ENCODE measurements at regions not wholly inside any gene's neighbourhood (a gene's known extent, or its start where the extent isn't known, plus 50 kb on each side); places are given as distances from the start of the nearest gene placed in this dataset.
"Not testable (repeated sequence)": the region's sequence is repeated elsewhere in the genome, so short reads cannot be mapped to it uniquely, and the experiment has no call there.

DNA sequence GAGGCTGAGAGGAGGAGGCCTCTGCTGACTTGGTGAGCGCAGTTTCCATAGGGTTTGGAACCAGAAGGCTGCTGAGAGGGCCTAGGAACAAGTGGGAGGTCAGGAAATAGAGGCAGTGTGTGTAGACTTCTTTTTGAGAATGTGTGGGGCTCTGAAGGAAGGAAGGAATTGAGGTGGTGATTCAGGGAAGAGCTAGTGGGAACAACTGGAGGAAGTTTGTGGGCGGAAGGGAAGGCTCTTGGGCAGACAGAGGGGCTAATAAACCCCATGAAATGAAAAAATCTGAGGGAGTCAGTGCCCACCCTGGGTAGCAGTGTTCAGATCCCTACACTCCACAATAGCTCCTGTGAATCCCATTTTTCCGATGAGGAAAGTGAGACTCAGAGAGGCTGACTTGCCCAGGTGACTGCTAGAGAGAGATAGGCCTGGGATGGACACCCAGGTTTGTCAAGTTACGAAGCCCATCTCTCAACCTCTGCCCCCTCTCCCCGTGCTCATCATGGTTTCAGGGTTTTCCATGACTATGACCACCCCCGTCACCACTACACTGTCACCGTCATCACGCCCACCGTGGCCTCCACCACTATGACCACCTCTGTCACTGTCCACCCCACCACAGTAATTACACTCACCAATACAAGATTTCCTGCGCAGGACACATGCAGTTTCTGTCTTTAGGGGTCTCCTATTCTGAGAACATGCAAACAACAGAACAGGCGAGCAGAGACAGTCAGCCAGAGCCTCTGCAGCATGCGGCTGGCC lies 106.4 kb downstream of the MRPL14 start:
- Histone ChIP-seq H3K27ac (ENCODE audit: low read length) (no peak overlapping the region), H3K9me3 (ENCODE audit: control insufficient read depth in 1 of 2, low read length in 2 of 2) (no peaks in the 10 kb centered on the region), H3K27me3 (ENCODE audit: low read depth, low read length) (no peaks in the 10 kb centered on the region), H3K36me3 (ENCODE audit: control insufficient read depth in 1 of 2, insufficient read depth in 2 of 2, low read length in 2 of 2) (no peaks in the 10 kb centered on the region), H3K4me1 (ENCODE audit: control insufficient read depth in 1 of 2, insufficient read depth in 2 of 2, low read length in 2 of 2) (no peaks in the 10 kb centered on the region), H3K4me3 (ENCODE audit: low read depth in 1 of 2, low read length in 2 of 2) (no peak overlapping the region)

GRCh38 chr6:44020148-44020547 lies 107.1 kb downstream of the MRPL14 start:
- Histone ChIP-seq H3K27me3 (ENCODE audit: low read depth, low read length) (no peaks in the 10 kb centered on the region), H3K36me3 (ENCODE audit: control insufficient read depth in 1 of 2, insufficient read depth in 2 of 2, low read length in 2 of 2) (no peaks in the 10 kb centered on the region), H3K27ac (ENCODE audit: low read length) (no peak overlapping the region), H3K4me3 (ENCODE audit: low read depth in 1 of 2, low read length in 2 of 2) (no peak overlapping the region), H3K4me1 (ENCODE audit: control insufficient read depth in 1 of 2, insufficient read depth in 2 of 2, low read length in 2 of 2) (no peaks in the 10 kb centered on the region), H3K9me3 (ENCODE audit: control insufficient read depth in 1 of 2, low read length in 2 of 2) (no peaks in the 10 kb centered on the region)

- not testable (repeated sequence) for H3K27me3 ChIP-seq (ENCODE audit: low read depth, low read length); H3K36me3 ChIP-seq (ENCODE audit: control insufficient read depth in 1 of 2, insufficient read depth in 2 of 2, low read length in 2 of 2); H3K4me1 ChIP-seq (ENCODE audit: control insufficient read depth in 1 of 2, insufficient read depth in 2 of 2, low read length in 2 of 2); H3K4me3 ChIP-seq (ENCODE audit: low read depth in 1 of 2, low read length in 2 of 2); H3K27ac ChIP-seq (ENCODE audit: low read length); H3K9me3 ChIP-seq (ENCODE audit: control insufficient read depth in 1 of 2, low read length in 2 of 2)
Measured at GRCh38 chr6:44017307-44017706, 109.9 kb downstream of the MRPL14 start.

GRCh38 chr6:44016131-44016870 lies 111.0 kb downstream of the MRPL14 start:
- Histone ChIP-seq H3K4me3 (ENCODE audit: low read depth in 1 of 2, low read length in 2 of 2) (no peak overlapping the region), H3K27ac (ENCODE audit: low read length) (no peak overlapping the region), H3K9me3 (ENCODE audit: control insufficient read depth in 1 of 2, low read length in 2 of 2) (no peaks in the 10 kb centered on the region), H3K36me3 (ENCODE audit: control insufficient read depth in 1 of 2, insufficient read depth in 2 of 2, low read length in 2 of 2) (no peaks in the 10 kb centered on the region), H3K4me1 (ENCODE audit: control insufficient read depth in 1 of 2, insufficient read depth in 2 of 2, low read length in 2 of 2) (no peaks in the 10 kb centered on the region), H3K27me3 (ENCODE audit: low read depth, low read length) (no peaks in the 10 kb centered on the region)

DNA sequence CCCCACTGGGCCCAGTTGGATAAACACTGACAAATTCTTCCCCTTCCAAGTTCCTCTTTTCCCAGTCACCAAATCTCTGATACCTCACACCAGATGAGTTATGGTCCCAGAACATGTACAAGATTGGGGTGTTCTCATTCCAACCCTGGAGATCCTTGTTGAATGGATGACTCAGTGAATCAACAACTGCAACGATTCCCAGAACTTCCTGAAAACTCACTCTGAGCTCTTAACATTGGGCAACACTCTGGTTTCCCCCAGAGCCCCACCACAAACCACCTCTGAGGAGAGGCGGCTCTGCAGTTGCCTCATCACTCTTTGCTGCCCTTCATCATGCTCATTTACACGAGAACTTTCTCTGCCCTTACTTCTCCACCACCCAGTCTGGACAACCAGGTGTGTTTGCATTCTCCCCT lies 115.2 kb downstream of the MRPL14 start:
- Histone ChIP-seq H3K27ac (ENCODE audit: low read length) (no peak overlapping the region), H3K36me3 (ENCODE audit: control insufficient read depth in 1 of 2, insufficient read depth in 2 of 2, low read length in 2 of 2) (no peaks in the 10 kb centered on the region), H3K4me1 (ENCODE audit: control insufficient read depth in 1 of 2, insufficient read depth in 2 of 2, low read length in 2 of 2) (peaks cover 0 to 11% of the 10 kb centered on the region in 2 donors), H3K4me3 (ENCODE audit: low read depth in 1 of 2, low read length in 2 of 2) (no peak overlapping the region), H3K9me3 (ENCODE audit: control insufficient read depth in 1 of 2, low read length in 2 of 2) (no peaks in the 10 kb centered on the region), H3K27me3 (ENCODE audit: low read depth, low read length) (no peaks in the 10 kb centered on the region)

DNA sequence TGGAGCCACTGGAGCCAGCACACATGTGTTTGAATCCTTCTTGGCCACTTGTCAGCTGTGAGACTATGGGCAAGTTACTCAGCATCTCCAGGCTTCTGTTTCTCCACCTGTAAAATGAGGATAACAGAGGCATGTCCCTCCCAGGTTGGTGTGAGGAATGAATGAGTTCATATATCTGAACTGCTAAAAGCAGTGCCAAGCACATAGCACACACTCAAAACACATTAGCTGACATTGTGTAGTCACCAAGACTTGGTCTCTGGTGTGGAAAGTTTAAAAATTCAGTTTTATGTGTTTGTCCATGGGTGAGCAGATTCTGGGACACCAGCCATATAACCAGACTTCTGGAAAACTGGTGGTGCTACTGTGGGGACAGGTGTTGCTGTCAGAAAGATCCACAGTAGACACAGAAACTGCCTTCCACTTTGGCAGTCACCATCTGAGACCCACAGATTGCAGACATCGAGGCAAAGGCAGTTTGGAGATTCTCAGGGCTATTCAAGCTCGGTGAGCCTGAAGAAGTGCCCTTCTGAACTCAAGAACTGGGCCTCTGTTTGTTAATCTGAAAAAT lies 115.8 kb downstream of the MRPL14 start:
- Histone ChIP-seq H3K9me3 (ENCODE audit: control insufficient read depth in 1 of 2, low read length in 2 of 2) (no peaks in the 10 kb centered on the region), H3K27ac (ENCODE audit: low read length) (no peak overlapping the region), H3K4me1 (ENCODE audit: control insufficient read depth in 1 of 2, insufficient read depth in 2 of 2, low read length in 2 of 2) (peaks cover 0 to 11% of the 10 kb centered on the region in 2 donors), H3K4me3 (ENCODE audit: low read depth in 1 of 2, low read length in 2 of 2) (no peak overlapping the region), H3K36me3 (ENCODE audit: control insufficient read depth in 1 of 2, insufficient read depth in 2 of 2, low read length in 2 of 2) (no peaks in the 10 kb centered on the region), H3K27me3 (ENCODE audit: low read depth, low read length) (no peaks in the 10 kb centered on the region)

GRCh38 chr6:44010411-44011349 lies 116.6 kb downstream of the MRPL14 start:
- H3K36me3 ChIP-seq (ENCODE audit: control insufficient read depth in 1 of 2, insufficient read depth in 2 of 2, low read length in 2 of 2) = no peaks in the 10 kb centered on the region
- no peaks in the 10 kb centered on the region for H3K27me3 ChIP-seq (ENCODE audit: low read depth, low read length)
- H3K9me3 ChIP-seq (ENCODE audit: control insufficient read depth in 1 of 2, low read length in 2 of 2) = no peaks in the 10 kb centered on the region
- peaks cover 0 to 11% of the 10 kb centered on the region in 2 donors for H3K4me1 ChIP-seq (ENCODE audit: control insufficient read depth in 1 of 2, insufficient read depth in 2 of 2, low read length in 2 of 2)
- H3K4me3 ChIP-seq (ENCODE audit: low read depth in 1 of 2, low read length in 2 of 2) = no peak overlapping the region
- no peak overlapping the region for H3K27ac ChIP-seq (ENCODE audit: low read length)

DNA sequence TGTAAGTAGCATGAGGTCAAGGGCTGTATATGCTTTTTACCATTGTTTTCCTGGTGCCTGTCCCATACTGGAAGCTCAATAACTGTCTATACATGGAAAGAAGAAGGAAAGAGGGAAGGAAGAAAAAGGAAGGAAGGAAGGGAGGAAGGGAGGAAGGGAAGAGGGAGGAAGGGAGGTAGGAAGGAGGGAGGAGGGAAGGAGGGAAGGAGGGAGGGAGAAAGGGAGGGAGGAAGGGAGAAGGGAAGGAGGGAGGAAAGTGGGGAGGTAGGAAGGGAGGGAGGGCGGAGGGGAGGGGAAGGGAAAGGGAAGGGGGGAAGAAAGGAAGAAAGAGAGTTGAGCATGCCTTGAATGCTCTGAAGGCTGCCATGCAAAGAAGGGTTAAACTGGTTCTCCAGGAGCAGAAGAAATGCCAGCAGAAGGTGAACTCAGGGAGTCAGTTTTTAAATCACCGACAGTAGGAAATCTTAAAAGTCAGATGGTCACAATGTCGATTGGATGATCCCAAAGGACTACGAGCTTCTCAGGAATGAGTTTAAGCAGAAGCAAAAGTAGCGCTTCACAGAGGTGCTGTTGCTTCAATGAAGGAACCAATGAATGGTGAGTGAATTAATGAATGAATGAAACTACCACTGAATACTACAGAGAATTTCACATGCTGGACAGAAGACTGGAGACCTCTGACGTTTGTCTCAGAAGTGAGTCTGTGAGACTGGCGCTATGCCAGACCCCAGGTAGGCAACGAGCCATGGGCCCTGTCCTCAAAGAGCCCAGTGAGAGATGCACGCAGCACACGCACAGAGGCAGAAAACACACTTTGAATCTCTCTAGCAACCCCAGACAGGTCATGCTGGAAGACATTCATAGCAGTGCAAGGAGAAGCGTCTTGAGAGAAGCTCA lies 117.6 kb downstream of the MRPL14 start:
- Histone ChIP-seq H3K9me3 (ENCODE audit: control insufficient read depth in 1 of 2, low read length in 2 of 2) (no peaks in the 10 kb centered on the region), H3K4me3 (ENCODE audit: low read depth in 1 of 2, low read length in 2 of 2) (no peak overlapping the region), H3K4me1 (ENCODE audit: control insufficient read depth in 1 of 2, insufficient read depth in 2 of 2, low read length in 2 of 2) (peaks cover 0 to 21% of the 10 kb centered on the region in 2 donors), H3K27ac (ENCODE audit: low read length) (no peak overlapping the region), H3K36me3 (ENCODE audit: control insufficient read depth in 1 of 2, insufficient read depth in 2 of 2, low read length in 2 of 2) (no peaks in the 10 kb centered on the region), H3K27me3 (ENCODE audit: low read depth, low read length) (no peaks in the 10 kb centered on the region)

DNA sequence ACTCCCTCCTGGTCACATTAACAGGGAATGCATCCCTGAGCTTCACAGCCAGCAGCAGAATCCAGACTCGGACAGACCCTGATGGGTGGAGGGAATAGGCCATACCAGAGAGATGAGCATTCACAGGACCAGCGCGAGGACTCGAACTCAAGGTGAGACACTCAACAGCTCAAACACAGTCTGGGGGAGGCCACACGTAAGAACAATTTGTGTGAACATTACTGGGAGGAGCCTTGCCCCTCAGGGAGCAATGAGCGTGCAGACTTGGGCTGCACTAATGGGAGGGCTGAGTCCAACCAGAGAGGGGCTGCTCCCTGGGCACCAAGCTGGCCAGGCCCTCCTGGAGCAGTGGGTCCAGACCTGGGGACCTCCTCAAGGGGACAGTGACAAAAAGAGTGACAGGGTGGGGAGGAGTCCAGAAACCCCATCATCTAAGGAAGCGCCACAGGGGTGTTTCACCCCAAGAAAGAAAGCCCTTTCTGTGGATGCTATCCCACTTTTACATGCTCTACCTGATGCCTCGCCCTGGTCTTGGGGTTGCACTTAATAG lies 118.4 kb downstream of the MRPL14 start:
- H3K27me3 ChIP-seq (ENCODE audit: low read depth, low read length) = no peaks in the 10 kb centered on the region
- no peak overlapping the region for H3K4me3 ChIP-seq (ENCODE audit: low read depth in 1 of 2, low read length in 2 of 2)
- peaks cover 0 to 24% of the 10 kb centered on the region in 2 donors for H3K4me1 ChIP-seq (ENCODE audit: control insufficient read depth in 1 of 2, insufficient read depth in 2 of 2, low read length in 2 of 2)
- H3K27ac ChIP-seq (ENCODE audit: low read length) = no peak overlapping the region
- H3K9me3 ChIP-seq (ENCODE audit: control insufficient read depth in 1 of 2, low read length in 2 of 2) = no peaks in the 10 kb centered on the region
- H3K36me3 ChIP-seq (ENCODE audit: control insufficient read depth in 1 of 2, insufficient read depth in 2 of 2, low read length in 2 of 2) = no peaks in the 10 kb centered on the region

Data from muscle layer of duodenum (tissue), 2 donors.